GM23338 (cell line): ENCODE measurements at regions not wholly inside any gene's neighbourhood (a gene's known extent, or its start where the extent isn't known, plus 50 kb on each side); places are given as distances from the start of the nearest gene placed in this dataset.

Experiments
- ATAC-seq: fragments of 200-7000 bp; cut with Tn5 transposase; 3 replicates; pipeline ENCODE4 v1.9.1; 2020
- DNase-seq: peaks from one replicate; pipeline ENCODE4 v3.0.0-alpha.2; 2015; ENCODE audit warnings: low spot score
- H2AFZ ChIP-seq: fragments of 200-600 bp; sonication (generic); 2 replicates; pipeline ENCODE4 v1.8.0; 2016; ENCODE audit warnings: antibody characterized with exemption, mild to moderate bottlenecking, moderate library complexity
- H3F3A ChIP-seq: fragments of 200-600 bp; sonication (generic); replicated peaks from 2 replicates; pipeline ENCODE4 v1.8.0; 2017; ENCODE audit warnings: antibody characterized with exemption, mixed run types, low read depth
- H3K27ac ChIP-seq: fragments of 200-600 bp; sonication (generic); 2 replicates; pipeline ENCODE4 v1.6.1; 2016; ENCODE audit warnings: low read depth
- H3K27me3 ChIP-seq: fragments of 200-600 bp; sonication (generic); 2 replicates; pipeline ENCODE4 v1.8.0; 2016; ENCODE audit warnings: mild to moderate bottlenecking, mixed run types, moderate library complexity; ENCODE audit not compliant: insufficient read depth
- H3K36me3 ChIP-seq: fragments of 200-600 bp; sonication (generic); 2 replicates; pipeline ENCODE4 v1.8.0; 2016; ENCODE audit warnings: mild to moderate bottlenecking; ENCODE audit not compliant: insufficient read depth
- H3K4me1 ChIP-seq: fragments of 200-600 bp; sonication (generic); 2 replicates; pipeline ENCODE4 v1.8.0; 2016; ENCODE audit warnings: mild to moderate bottlenecking, moderate library complexity; ENCODE audit not compliant: insufficient read depth
- H3K4me2 ChIP-seq: fragments of 200-600 bp; sonication (generic); 2 replicates; pipeline ENCODE4 v1.7.1; 2017; ENCODE audit warnings: mixed run types
- H3K4me3 ChIP-seq: fragments of 200-600 bp; sonication (generic); 2 replicates; pipeline ENCODE4 v1.6.1; 2016; ENCODE audit warnings: mixed run types
- H3K79me2 ChIP-seq: fragments of 200-600 bp; sonication (generic); replicated peaks from 2 replicates; pipeline ENCODE4 v1.8.0; 2017; ENCODE audit warnings: mild to moderate bottlenecking; ENCODE audit not compliant: insufficient read depth
- H3K9me2 ChIP-seq: fragments of 200-600 bp; sonication (generic); 2 replicates; pipeline ENCODE4 v1.8.0; 2017; ENCODE audit not compliant: insufficient read depth
- H4K20me1 ChIP-seq: fragments of 200-600 bp; sonication (generic); replicated peaks from 2 replicates; pipeline ENCODE4 v1.8.0; 2017; ENCODE audit warnings: mild to moderate bottlenecking; ENCODE audit not compliant: insufficient read depth
- H3K27ac Mint-ChIP-seq: 2 replicates; pipeline ENCODE4 v1.8.0; 2020; ENCODE audit warnings: inconsistent platforms, mild to moderate bottlenecking, moderate library complexity, mixed read lengths
- H3K27me3 Mint-ChIP-seq: 3 replicates; pipeline ENCODE4 v1.8.0; 2022; ENCODE audit warnings: low read depth, mild to moderate bottlenecking, moderate library complexity, mixed read lengths, inconsistent platforms; ENCODE audit not compliant: insufficient read depth, poor library complexity
- H3K36me3 Mint-ChIP-seq: 3 replicates; pipeline ENCODE4 v1.8.0; 2021; ENCODE audit warnings: low read depth, mild to moderate bottlenecking, inconsistent platforms, moderate library complexity, mixed read lengths
- H3K4me1 Mint-ChIP-seq: 3 replicates; pipeline ENCODE4 v1.8.0; 2020; ENCODE audit warnings: mild to moderate bottlenecking, inconsistent platforms, mixed read lengths
- H3K4me3 Mint-ChIP-seq: 3 replicates; pipeline ENCODE4 v1.8.0; 2021; ENCODE audit warnings: moderate library complexity, mild to moderate bottlenecking, inconsistent platforms, mixed read lengths
- H3K9me3 Mint-ChIP-seq: 3 replicates; pipeline ENCODE4 v1.8.0; 2020; ENCODE audit warnings: moderate library complexity, mild to moderate bottlenecking, inconsistent platforms, mixed read lengths
- CREB1 ChIP-seq: fragments of 250-450 bp; sonication (Bioruptor Pico); IDR thresholded peaks from 2 replicates; pipeline ENCODE4 v1.5.0; 2020; ENCODE audit warnings: low read depth, mild to moderate bottlenecking, moderate library complexity
- EZH2 ChIP-seq: fragments of 200-600 bp; sonication (generic); IDR thresholded peaks from one replicate; pipeline ENCODE4 v1.8.0; 2017; ENCODE audit warnings: antibody characterized with exemption, mild to moderate bottlenecking, low read depth; ENCODE audit not compliant: unreplicated experiment
- EZH2phosphoT487 ChIP-seq: fragments of 200-600 bp; sonication (generic); IDR thresholded peaks from one replicate; pipeline ENCODE4 v1.8.1; 2018; ENCODE audit warnings: antibody characterized with exemption; ENCODE audit not compliant: unreplicated experiment
- JUNB ChIP-seq: IDR thresholded peaks from one replicate; pipeline ENCODE4 v1.6.1; 2016; ENCODE audit warnings: antibody characterized with exemption; ENCODE audit not compliant: unreplicated experiment
- STAT1 ChIP-seq: IDR thresholded peaks from one replicate; pipeline ENCODE4 v1.6.1; 2016; ENCODE audit warnings: antibody characterized with exemption; ENCODE audit not compliant: unreplicated experiment
- ZNF114 ChIP-seq: fragments of 250-450 bp; sonication (Bioruptor Pico); IDR thresholded peaks from 2 replicates; pipeline ENCODE4 v1.5.0; 2020; ENCODE audit warnings: mild to moderate bottlenecking, moderate library complexity
- ZNF331 ChIP-seq: fragments of 250-450 bp; sonication (Bioruptor Pico); IDR thresholded peaks from 2 replicates; pipeline ENCODE4 v1.5.0; 2020; ENCODE audit warnings: low read depth, mild to moderate bottlenecking, moderate library complexity
- TF ChIP-seq, protein P1 (sequence below): IDR thresholded peaks from one replicate; pipeline ENCODE4 v1.6.1; 2018; ENCODE audit warnings: antibody characterized with exemption; ENCODE audit not compliant: unreplicated experiment
- TF ChIP-seq, protein P2 (sequence below), 2 experiments: fragments of 200-600 bp in 1 of 2; sonication (generic) in 1 of 2; conservative IDR thresholded peaks; 2 replicates each; pipeline versions ENCODE4 v1.5.1 to v1.6.1; 2016 to 2017; ENCODE audit warnings: antibody characterized with exemption in 2 of 2, low read depth in 2 of 2, mild to moderate bottlenecking in 2 of 2, moderate library complexity in 1 of 2

DNA sequence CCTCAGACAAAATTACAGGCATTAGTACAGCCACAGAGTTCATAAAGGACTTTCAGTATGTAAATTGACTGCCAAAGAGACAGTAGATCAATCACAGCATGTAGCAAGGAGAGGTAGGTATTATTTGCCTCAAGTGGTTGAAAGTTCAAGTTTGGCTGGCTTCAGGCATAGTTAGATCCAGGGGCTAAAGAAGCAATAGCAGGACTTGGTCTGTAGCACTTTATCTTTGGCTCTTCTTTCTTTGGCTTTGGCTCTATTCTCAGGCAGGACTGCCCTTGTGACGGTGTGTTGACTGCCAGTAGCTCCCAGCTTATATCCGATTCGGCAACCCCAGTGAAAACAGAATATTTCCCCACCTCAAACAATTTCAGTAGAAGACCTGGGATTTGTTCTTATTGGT lies 346.0 kb upstream of the TBX3 start:
- Mint-ChIP-seq H3K9me3 (no peaks in the 10 kb centered on the region), H3K4me3 (no peak overlapping the region), H3K27ac (no peak overlapping the region), H3K27me3 (no peaks in the 10 kb centered on the region), H3K36me3 (no peaks in the 10 kb centered on the region), H3K4me1 (no peaks in the 10 kb centered on the region)
- H3K4me1 ChIP-seq, result no peaks in the 10 kb centered on the region
- H3K4me2 ChIP-seq, result no peak overlapping the region
- H2AFZ ChIP-seq, result no peak overlapping the region
- no peaks in the 10 kb centered on the region for H3K79me2 ChIP-seq
- no peaks in the 10 kb centered on the region for H4K20me1 ChIP-seq
- H3K36me3 ChIP-seq, result no peaks in the 10 kb centered on the region
- TF ChIP-seq, protein P1, sequence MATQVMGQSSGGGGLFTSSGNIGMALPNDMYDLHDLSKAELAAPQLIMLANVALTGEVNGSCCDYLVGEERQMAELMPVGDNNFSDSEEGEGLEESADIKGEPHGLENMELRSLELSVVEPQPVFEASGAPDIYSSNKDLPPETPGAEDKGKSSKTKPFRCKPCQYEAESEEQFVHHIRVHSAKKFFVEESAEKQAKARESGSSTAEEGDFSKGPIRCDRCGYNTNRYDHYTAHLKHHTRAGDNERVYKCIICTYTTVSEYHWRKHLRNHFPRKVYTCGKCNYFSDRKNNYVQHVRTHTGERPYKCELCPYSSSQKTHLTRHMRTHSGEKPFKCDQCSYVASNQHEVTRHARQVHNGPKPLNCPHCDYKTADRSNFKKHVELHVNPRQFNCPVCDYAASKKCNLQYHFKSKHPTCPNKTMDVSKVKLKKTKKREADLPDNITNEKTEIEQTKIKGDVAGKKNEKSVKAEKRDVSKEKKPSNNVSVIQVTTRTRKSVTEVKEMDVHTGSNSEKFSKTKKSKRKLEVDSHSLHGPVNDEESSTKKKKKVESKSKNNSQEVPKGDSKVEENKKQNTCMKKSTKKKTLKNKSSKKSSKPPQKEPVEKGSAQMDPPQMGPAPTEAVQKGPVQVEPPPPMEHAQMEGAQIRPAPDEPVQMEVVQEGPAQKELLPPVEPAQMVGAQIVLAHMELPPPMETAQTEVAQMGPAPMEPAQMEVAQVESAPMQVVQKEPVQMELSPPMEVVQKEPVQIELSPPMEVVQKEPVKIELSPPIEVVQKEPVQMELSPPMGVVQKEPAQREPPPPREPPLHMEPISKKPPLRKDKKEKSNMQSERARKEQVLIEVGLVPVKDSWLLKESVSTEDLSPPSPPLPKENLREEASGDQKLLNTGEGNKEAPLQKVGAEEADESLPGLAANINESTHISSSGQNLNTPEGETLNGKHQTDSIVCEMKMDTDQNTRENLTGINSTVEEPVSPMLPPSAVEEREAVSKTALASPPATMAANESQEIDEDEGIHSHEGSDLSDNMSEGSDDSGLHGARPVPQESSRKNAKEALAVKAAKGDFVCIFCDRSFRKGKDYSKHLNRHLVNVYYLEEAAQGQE, result no peak
- H3K27me3 ChIP-seq, result no peaks in the 10 kb centered on the region
- H3F3A ChIP-seq, result no peaks in the 10 kb centered on the region
- DNase-seq (no peak), ATAC-seq (no peak)
- no peak overlapping the region for H3K4me3 ChIP-seq
- H3K27ac ChIP-seq, result no peak overlapping the region
- H3K9me2 ChIP-seq, result no peaks in the 10 kb centered on the region; the same call in 1 of the 2 replicates

DNA sequence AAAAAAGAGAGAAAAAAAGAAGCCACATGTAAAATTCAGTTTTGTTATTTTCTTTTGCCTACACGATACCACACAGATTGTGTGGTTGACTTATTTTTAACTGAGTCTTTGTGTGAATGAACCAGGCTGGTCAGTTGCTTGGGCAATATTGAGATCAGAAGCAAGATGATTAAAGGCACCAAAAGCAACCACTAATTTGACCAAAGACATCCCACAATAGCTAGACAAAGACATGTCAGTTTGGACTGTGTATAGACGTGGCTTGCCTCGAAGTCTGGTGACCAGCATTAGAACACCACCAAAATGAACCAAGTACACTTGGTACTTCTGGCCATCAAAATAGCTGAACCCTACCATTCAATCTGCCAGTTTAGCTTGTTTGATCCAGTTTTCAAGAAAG lies 340.6 kb upstream of the TBX3 start:
- Histone ChIP-seq H4K20me1 (no peaks in the 10 kb centered on the region), H3K27ac (no peak overlapping the region), H3K27me3 (no peaks in the 10 kb centered on the region), H3K79me2 (no peaks in the 10 kb centered on the region), H3K4me2 (no peak overlapping the region), H3K9me2 (peaks cover 9% of the 10 kb centered on the region), H3K4me1 (no peaks in the 10 kb centered on the region), H3K36me3 (no peaks in the 10 kb centered on the region), H2AFZ (no peak overlapping the region), H3F3A (no peaks in the 10 kb centered on the region), H3K4me3 (no peak overlapping the region)
- DNase-seq (no peak), ATAC-seq (no peak)
- Mint-ChIP-seq H3K4me3 (no peak overlapping the region), H3K27ac (no peak overlapping the region), H3K4me1 (peaks cover 7% of the 10 kb centered on the region; the same call in 2 of the 3 replicates), H3K27me3 (peaks cover 2% of the 10 kb centered on the region), H3K9me3 (no peaks in the 10 kb centered on the region; the same call in 1 of the 3 replicates), H3K36me3 (no peaks in the 10 kb centered on the region; the same call in 2 of the 3 replicates)
- TF ChIP-seq EZH2phosphoT487 (no peak), JUNB (no peak), ZNF331 (CRISPR knock-in tag) (no peak), EZH2 (no peak), ZNF114 (CRISPR knock-in tag) (no peak), CREB1 (CRISPR knock-in tag) (no peak), STAT1 (no peak)
- TF ChIP-seq, protein P2, sequence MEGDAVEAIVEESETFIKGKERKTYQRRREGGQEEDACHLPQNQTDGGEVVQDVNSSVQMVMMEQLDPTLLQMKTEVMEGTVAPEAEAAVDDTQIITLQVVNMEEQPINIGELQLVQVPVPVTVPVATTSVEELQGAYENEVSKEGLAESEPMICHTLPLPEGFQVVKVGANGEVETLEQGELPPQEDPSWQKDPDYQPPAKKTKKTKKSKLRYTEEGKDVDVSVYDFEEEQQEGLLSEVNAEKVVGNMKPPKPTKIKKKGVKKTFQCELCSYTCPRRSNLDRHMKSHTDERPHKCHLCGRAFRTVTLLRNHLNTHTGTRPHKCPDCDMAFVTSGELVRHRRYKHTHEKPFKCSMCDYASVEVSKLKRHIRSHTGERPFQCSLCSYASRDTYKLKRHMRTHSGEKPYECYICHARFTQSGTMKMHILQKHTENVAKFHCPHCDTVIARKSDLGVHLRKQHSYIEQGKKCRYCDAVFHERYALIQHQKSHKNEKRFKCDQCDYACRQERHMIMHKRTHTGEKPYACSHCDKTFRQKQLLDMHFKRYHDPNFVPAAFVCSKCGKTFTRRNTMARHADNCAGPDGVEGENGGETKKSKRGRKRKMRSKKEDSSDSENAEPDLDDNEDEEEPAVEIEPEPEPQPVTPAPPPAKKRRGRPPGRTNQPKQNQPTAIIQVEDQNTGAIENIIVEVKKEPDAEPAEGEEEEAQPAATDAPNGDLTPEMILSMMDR (conservative IDR thresholded peaks at IDR 0.05; ENCODE audit: low read depth in 2 of 2), result no peak
- TF ChIP-seq, protein P1, result no peak
